ENCODE measurements at regions not wholly inside any gene's neighbourhood (a gene's known extent, or its start where the extent isn't known, plus 50 kb on each side); places are given as distances from the start of the nearest gene placed in this dataset.

GRCh38 chr3:154022606-154023005, 98.6 kb upstream of the ARHGEF26 start:
- Mint-ChIP-seq H3K27ac (no peak overlapping the region), H3K4me1 (no peaks in the 10 kb centered on the region), H3K9me3 (peaks cover 4% of the 10 kb centered on the region), H3K27me3 (ENCODE audit: low read depth) (no peaks in the 10 kb centered on the region), H3K4me3 (no peak overlapping the region), H3K36me3 (no peaks in the 10 kb centered on the region)
- TF ChIP-seq ZNF219 (CRISPR knock-in tag; IDR thresholded peaks at IDR 0.05; ENCODE audit: borderline replicate concordance): no peak
- no peak for TF ChIP-seq CTCF (IDR thresholded peaks at IDR 0.05)
- TF ChIP-seq ZBTB43 (CRISPR knock-in tag; IDR thresholded peaks at IDR 0.05): no peak
- TF ChIP-seq ZNF138 (CRISPR knock-in tag; conservative IDR thresholded peaks at IDR 0.05): no peak
- TF ChIP-seq TCF7 (CRISPR knock-in tag; IDR thresholded peaks at IDR 0.05; ENCODE audit: low read depth): no peak
- no peak for TF ChIP-seq ATF6 (CRISPR knock-in tag; IDR thresholded peaks at IDR 0.05)
- TF ChIP-seq ZNF532 (CRISPR knock-in tag; IDR thresholded peaks at IDR 0.05; ENCODE audit: borderline replicate concordance): no peak
- no peak for TF ChIP-seq ZMAT4 (CRISPR knock-in tag; IDR thresholded peaks at IDR 0.05)
- TF ChIP-seq NR1H2 (CRISPR knock-in tag; IDR thresholded peaks at IDR 0.05): no peak
- TF ChIP-seq MXD4 (CRISPR knock-in tag; IDR thresholded peaks at IDR 0.05; ENCODE audit: borderline replicate concordance): no peak
- ATAC-seq: no peak
- no peak for DNase-seq (ENCODE audit: low spot score)
- POLR2A ChIA-PET: no interaction called here
- CTCF ChIA-PET: no interaction called here

GRCh38 chr3:154023148-154023547, 98.0 kb upstream of the ARHGEF26 start:
- POLR2A ChIA-PET: no interaction called here
- H3K27ac Mint-ChIP-seq: no peak overlapping the region
- H3K27me3 Mint-ChIP-seq (ENCODE audit: low read depth): no peaks in the 10 kb centered on the region
- peaks cover 4% of the 10 kb centered on the region for H3K9me3 Mint-ChIP-seq
- no peaks in the 10 kb centered on the region for H3K36me3 Mint-ChIP-seq
- DNase-seq (ENCODE audit: low spot score): no peak
- ATAC-seq: no peak
- TF ChIP-seq NFYB (CRISPR knock-in tag; conservative IDR thresholded peaks at IDR 0.05; ENCODE audit: low read depth) (no peak), TEAD1 (CRISPR knock-in tag; IDR thresholded peaks at IDR 0.05) (no peak), OVOL2 (CRISPR knock-in tag; IDR thresholded peaks at IDR 0.05; ENCODE audit: borderline replicate concordance) (no peak), RELA (CRISPR knock-in tag; IDR thresholded peaks at IDR 0.05; ENCODE audit: borderline replicate concordance) (no peak), ELF4 (CRISPR knock-in tag; IDR thresholded peaks at IDR 0.05; ENCODE audit: low read depth) (no peak), ZMAT4 (CRISPR knock-in tag; IDR thresholded peaks at IDR 0.05) (no peak), JAZF1 (CRISPR knock-in tag; IDR thresholded peaks at IDR 0.05) (no peak)
- no peak overlapping the region for H3K4me3 Mint-ChIP-seq
- CTCF ChIA-PET: no interaction called here
- H3K4me1 Mint-ChIP-seq: no peaks in the 10 kb centered on the region

Measured in WTC11 (cell line).